Neural progenitor cell (in vitro differentiated cells): ENCODE measurements at regions not wholly inside any gene's neighbourhood (a gene's known extent, or its start where the extent isn't known, plus 50 kb on each side); places are given as distances from the start of the nearest gene placed in this dataset.
"Not testable (repeated sequence)": the region's sequence is repeated elsewhere in the genome, so short reads cannot be mapped to it uniquely, and the experiment has no call there.

Experiments
- DNase-seq: peaks from one replicate; pipeline ENCODE4 v3.0.0-alpha.2; 2016; ENCODE audit warnings: low spot score
- H2AFZ ChIP-seq: fragments of 200-600 bp; sonication (generic); replicated peaks from 2 replicates; pipeline ENCODE4 v1.6.1; 2016; ENCODE audit warnings: antibody characterized with exemption
- H3F3A ChIP-seq: fragments of 200-600 bp; sonication (generic); 2 replicates; pipeline ENCODE4 v1.6.1; 2016; ENCODE audit warnings: antibody characterized with exemption, low read depth
- H3K27ac ChIP-seq: fragments of 200-600 bp; sonication (generic); 2 replicates; pipeline ENCODE4 v1.5.1; 2016; ENCODE audit warnings: mild to moderate bottlenecking
- H3K27me3 ChIP-seq: fragments of 200-600 bp; sonication (generic); 2 replicates; pipeline ENCODE4 v1.6.1; 2016; ENCODE audit warnings: mild to moderate bottlenecking, moderate library complexity
- H3K36me3 ChIP-seq: fragments of 200-600 bp; sonication (generic); 2 replicates; pipeline ENCODE4 v1.5.1; 2016
- H3K4me1 ChIP-seq: fragments of 200-600 bp; sonication (generic); 2 replicates; pipeline ENCODE4 v1.6.1; 2016; ENCODE audit warnings: mixed run types
- H3K4me2 ChIP-seq: fragments of 200-600 bp; sonication (generic); 2 replicates; pipeline ENCODE4 v1.6.1; 2016
- H3K4me3 ChIP-seq: fragments of 200-600 bp; sonication (generic); 2 replicates; pipeline ENCODE4 v1.5.1; 2016
- H3K79me2 ChIP-seq: fragments of 200-600 bp; sonication (generic); 2 replicates; pipeline ENCODE4 v1.6.1; 2016; ENCODE audit warnings: low read depth
- H3K9ac ChIP-seq: fragments of 200-600 bp; sonication (generic); 2 replicates; pipeline ENCODE4 v1.6.1; 2016
- H3K9me3 ChIP-seq: fragments of 200-600 bp; sonication (generic); 2 replicates; pipeline ENCODE4 v1.5.1; 2016; ENCODE audit warnings: low read depth
- H4K20me1 ChIP-seq: fragments of 200-600 bp; sonication (generic); 2 replicates; pipeline ENCODE4 v1.6.1; 2016; ENCODE audit warnings: low read depth
- H3K27ac Mint-ChIP-seq: 3 replicates; pipeline ENCODE4 v1.8.0; 2021; ENCODE audit warnings: mixed read lengths
- H3K27me3 Mint-ChIP-seq: 2 replicates; pipeline ENCODE4 v1.8.0; 2022; ENCODE audit warnings: low read depth, mild to moderate bottlenecking, inconsistent platforms, moderate library complexity, mixed read lengths; ENCODE audit not compliant: insufficient read depth
- H3K36me3 Mint-ChIP-seq: 3 replicates; pipeline ENCODE4 v1.8.0; 2021; ENCODE audit warnings: mixed read lengths
- H3K4me1 Mint-ChIP-seq: 3 replicates; pipeline ENCODE4 v1.8.0; 2021; ENCODE audit warnings: mixed read lengths
- H3K4me3 Mint-ChIP-seq: 3 replicates; pipeline ENCODE4 v1.8.0; 2021; ENCODE audit warnings: mild to moderate bottlenecking, moderate library complexity, mixed read lengths
- H3K9me3 Mint-ChIP-seq: 3 replicates; pipeline ENCODE4 v1.8.0; 2020; ENCODE audit warnings: mixed read lengths
- CTCF ChIP-seq: fragments of 200-600 bp; sonication (generic); IDR thresholded peaks from 2 replicates; pipeline ENCODE4 v1.5.1; 2017; ENCODE audit warnings: antibody characterized with exemption, mild to moderate bottlenecking
- EZH2 ChIP-seq: fragments of 200-600 bp; sonication (generic); IDR thresholded peaks from 2 replicates; pipeline ENCODE4 v1.6.1; 2017; ENCODE audit warnings: antibody characterized with exemption, mild to moderate bottlenecking, moderate library complexity
- EZH2phosphoT487 ChIP-seq: fragments of 200-600 bp; sonication (generic); IDR thresholded peaks from 2 replicates; pipeline ENCODE4 v1.6.1; 2017; ENCODE audit warnings: antibody characterized with exemption

DNA sequence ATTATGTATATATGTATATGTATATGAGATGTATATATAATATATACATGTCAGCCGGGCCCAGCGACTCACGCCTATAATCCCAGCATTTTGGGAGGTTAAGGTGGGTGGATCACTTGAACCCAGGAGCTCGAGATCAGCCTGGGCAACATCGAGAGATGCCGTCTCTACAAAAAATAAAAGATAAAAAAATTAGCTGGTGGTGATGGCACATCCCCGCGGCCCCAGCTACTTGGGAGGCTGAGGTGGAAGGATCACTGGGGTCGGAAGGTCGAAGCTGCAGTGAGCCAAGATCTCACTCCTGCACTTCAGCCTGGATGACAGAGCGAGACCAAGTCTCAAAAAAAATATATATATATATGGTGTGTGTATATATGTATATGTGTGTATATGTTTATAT, 4750.3 kb upstream of the OR11H1 start:
- not testable (repeated sequence) for H4K20me1 ChIP-seq, H3K27ac ChIP-seq, H3K79me2 ChIP-seq, H3F3A ChIP-seq, H3K27me3 ChIP-seq, H2AFZ ChIP-seq, DNase-seq, H3K4me1 ChIP-seq, H3K36me3 ChIP-seq, H3K27ac Mint-ChIP-seq, H3K9ac ChIP-seq, H3K4me1 Mint-ChIP-seq, H3K36me3 Mint-ChIP-seq, H3K4me2 ChIP-seq, H3K4me3 Mint-ChIP-seq, H3K4me3 ChIP-seq
- Mint-ChIP-seq H3K9me3 (peaks cover 83% of the 10 kb centered on the region), H3K27me3 (peaks cover 11% of the 10 kb centered on the region)
- H3K9me3 ChIP-seq = peaks cover 45% of the 10 kb centered on the region

DNA sequence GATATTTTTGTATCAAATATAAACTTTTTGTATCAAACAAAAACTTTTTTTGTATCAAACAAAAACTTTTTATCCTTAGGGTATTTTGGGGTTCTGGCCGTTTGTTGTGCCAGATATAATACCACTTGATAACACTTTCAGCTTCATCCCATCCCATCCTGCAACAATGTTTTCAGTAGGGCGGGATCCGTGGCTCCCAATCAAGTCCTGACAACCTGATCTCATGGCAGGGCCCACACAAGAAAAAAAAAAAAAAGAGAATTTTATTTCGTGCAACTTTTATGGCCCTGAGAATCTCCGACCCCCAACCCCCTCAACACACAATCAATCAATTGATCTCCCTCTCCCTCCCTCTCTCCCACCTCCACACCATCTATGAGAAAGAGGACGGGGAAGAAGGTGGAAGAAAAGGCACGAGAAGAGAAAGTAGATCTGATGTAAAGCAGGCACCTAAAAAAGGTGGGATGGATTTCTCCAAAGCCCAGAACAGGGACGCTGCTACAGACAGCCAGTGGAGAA, 4749.6 kb upstream of the OR11H1 start:
- Histone ChIP-seq H2AFZ (no peak overlapping the region), H3K27ac (no peak overlapping the region), H3K4me2 (no peak overlapping the region), H3K27me3 (no peaks in the 10 kb centered on the region), H3K4me1 (no peaks in the 10 kb centered on the region), H3K9me3 (peaks cover 49% of the 10 kb centered on the region), H3F3A (no peaks in the 10 kb centered on the region), H4K20me1 (no peaks in the 10 kb centered on the region), H3K9ac (no peak overlapping the region), H3K79me2 (no peaks in the 10 kb centered on the region), H3K4me3 (no peak overlapping the region), H3K36me3 (peaks cover 2% of the 10 kb centered on the region)
- no peak for TF ChIP-seq EZH2
- no peak for TF ChIP-seq EZH2phosphoT487
- TF ChIP-seq CTCF = no peak
- peaks cover 11% of the 10 kb centered on the region for H3K27me3 Mint-ChIP-seq
- peaks cover 2% of the 10 kb centered on the region for H3K36me3 Mint-ChIP-seq
- H3K27ac Mint-ChIP-seq = no peak overlapping the region
- no peak for DNase-seq
- peaks cover 83% of the 10 kb centered on the region for H3K9me3 Mint-ChIP-seq
- no peaks in the 10 kb centered on the region for H3K4me1 Mint-ChIP-seq
- no peak overlapping the region for H3K4me3 Mint-ChIP-seq

GRCh38 chr22:10779200-10779599, 4748.8 kb upstream of the OR11H1 start:
- Mint-ChIP-seq H3K9me3 (peaks cover 85% of the 10 kb centered on the region), H3K27me3 (peaks cover 13% of the 10 kb centered on the region)
- H3K9ac ChIP-seq, H2AFZ ChIP-seq, H3K4me3 ChIP-seq, H3K4me1 Mint-ChIP-seq, H3K36me3 Mint-ChIP-seq, H3K4me2 ChIP-seq, H4K20me1 ChIP-seq, H3K27ac Mint-ChIP-seq, H3F3A ChIP-seq, DNase-seq, H3K27ac ChIP-seq, H3K27me3 ChIP-seq, H3K4me3 Mint-ChIP-seq, H3K36me3 ChIP-seq, H3K4me1 ChIP-seq, H3K79me2 ChIP-seq: not testable (repeated sequence)
- peaks cover 47% of the 10 kb centered on the region for H3K9me3 ChIP-seq

DNA sequence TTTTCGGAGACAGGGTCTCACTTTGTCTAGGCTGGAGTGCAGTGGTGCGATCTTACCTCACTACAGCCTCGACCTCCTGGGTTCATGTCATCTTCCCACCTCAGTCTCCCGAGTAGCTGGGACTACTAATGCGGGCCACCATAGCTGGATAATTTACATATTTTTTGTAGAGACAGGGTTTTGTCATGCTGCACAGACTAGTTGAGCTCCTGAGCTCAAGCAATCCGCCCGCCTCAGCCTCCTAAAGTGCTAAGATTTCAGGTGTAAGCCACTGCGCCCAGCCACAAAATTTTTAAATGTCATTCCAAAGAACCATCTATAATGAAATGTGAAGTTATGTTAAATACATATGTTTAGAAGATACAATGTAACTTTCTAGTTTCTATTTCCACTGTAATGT, 4747.7 kb upstream of the OR11H1 start:
- H4K20me1 ChIP-seq = no peaks in the 10 kb centered on the region
- no peak overlapping the region for H3K4me2 ChIP-seq
- TF ChIP-seq EZH2phosphoT487 (no peak), CTCF (no peak), EZH2 (no peak)
- no peaks in the 10 kb centered on the region for H3K4me1 ChIP-seq
- no peak overlapping the region for H2AFZ ChIP-seq
- no peak overlapping the region for H3K4me3 ChIP-seq
- no peak overlapping the region for H3K27ac Mint-ChIP-seq
- H3K9me3 ChIP-seq = peaks cover 42% of the 10 kb centered on the region
- no peak overlapping the region for H3K4me3 Mint-ChIP-seq
- H3K4me1 Mint-ChIP-seq = no peaks in the 10 kb centered on the region
- no peak overlapping the region for H3K9ac ChIP-seq
- H3F3A ChIP-seq = no peaks in the 10 kb centered on the region
- H3K27me3 ChIP-seq = no peaks in the 10 kb centered on the region
- no peak for DNase-seq
- peaks cover 3% of the 10 kb centered on the region for H3K36me3 Mint-ChIP-seq
- H3K9me3 Mint-ChIP-seq = peaks cover 79% of the 10 kb centered on the region
- no peak overlapping the region for H3K27ac ChIP-seq
- peaks cover 13% of the 10 kb centered on the region for H3K27me3 Mint-ChIP-seq
- H3K79me2 ChIP-seq = no peaks in the 10 kb centered on the region
- peaks cover 2% of the 10 kb centered on the region for H3K36me3 ChIP-seq
